GM21423 (cell line): ENCODE measurements at regions not wholly inside any gene's neighbourhood (a gene's known extent, or its start where the extent isn't known, plus 50 kb on each side); places are given as distances from the start of the nearest gene placed in this dataset.
"Not testable (repeated sequence)": the region's sequence is repeated elsewhere in the genome, so short reads cannot be mapped to it uniquely, and the experiment has no call there.

Experiments used
- ATAC-seq: cut with Tn5 transposase; IDR thresholded peaks from one replicate; pipeline ENCODE4 v1.9.1; 2021; ENCODE audit warnings: mild to moderate bottlenecking, moderate library complexity; ENCODE audit not compliant: unreplicated experiment

DNA sequence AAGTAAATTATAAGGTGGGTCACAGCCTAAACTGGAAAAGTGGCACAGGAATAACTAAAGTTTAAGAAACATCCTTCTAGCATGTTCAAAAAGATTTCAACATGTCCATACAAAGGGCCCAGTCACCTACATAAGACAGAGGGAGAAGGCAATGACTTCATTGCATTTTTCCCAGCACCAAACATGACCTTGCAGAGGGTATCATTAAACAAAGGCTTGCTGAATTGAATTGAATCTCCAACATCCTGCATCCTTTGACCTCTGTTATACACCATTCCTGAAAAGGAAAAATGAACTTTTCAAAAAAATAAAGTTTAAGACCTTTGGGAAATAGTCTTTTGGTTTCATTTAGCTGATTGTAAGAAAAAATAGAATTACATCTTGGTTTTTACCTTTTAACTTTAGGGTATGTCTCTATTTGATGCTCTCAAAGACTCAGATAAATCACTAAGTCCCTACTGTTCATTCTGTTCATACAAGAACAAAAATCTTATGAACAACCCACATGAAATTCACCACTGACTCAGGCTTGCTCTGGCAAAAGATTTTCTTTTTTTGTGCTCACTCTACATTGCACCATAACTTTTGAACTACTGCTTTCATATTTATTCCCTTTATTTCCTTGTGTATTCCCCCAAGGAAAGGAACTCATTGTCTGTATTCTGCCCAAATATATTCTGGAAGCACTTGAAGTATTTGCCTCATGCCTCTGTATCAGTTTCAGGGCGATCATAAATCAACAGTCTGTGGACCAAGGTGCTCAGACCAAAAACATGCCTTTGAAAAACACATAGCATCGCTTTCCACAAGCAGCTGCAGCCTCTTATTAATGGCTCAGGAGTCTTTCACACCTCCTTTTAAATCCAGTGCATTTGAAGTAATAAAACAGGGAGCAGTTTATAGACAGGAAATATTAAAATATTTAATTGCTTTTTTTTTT is 121.7 kb downstream of the DUSP6 start:
- ATAC-seq = no peak

DNA sequence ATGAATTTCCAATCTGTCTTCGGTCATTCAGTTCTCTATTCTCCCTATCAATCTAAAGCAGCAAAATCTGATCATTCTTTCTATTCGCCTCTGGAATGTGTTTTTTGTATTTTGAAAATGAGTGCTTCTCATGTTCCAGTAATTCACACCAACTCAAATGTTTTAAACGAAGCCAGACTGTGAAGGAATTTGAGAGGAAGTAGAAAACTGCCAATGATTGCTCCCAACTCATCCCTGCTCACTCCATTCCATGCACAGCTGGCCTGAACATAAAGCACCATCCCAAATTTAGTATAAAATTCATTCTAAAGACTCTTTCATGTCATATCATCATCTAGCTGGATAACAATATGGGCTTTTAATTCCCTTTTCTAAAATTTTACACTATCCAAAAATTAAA is 123.8 kb downstream of the DUSP6 start:
- no peak for ATAC-seq

DNA sequence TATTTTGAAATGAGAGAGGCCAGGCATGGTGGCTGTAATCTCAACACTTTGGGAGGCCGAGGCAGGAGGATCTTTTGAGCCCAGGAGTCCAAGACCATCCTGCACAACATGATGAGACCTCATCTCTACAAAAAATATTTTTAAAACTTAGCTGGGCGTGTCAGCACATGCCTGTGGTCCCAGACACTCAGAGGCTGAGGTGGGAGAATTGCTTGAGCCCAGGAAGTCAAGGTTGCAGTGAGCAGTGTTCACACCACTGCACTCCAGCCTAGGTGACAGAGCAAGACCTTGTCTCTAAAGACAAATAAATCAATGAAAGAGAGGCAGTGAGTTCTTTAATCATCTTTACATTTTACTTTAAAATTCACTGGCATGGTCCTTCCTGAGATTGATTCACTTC is 124.5 kb downstream of the DUSP6 start:
- ATAC-seq = no peak

DNA sequence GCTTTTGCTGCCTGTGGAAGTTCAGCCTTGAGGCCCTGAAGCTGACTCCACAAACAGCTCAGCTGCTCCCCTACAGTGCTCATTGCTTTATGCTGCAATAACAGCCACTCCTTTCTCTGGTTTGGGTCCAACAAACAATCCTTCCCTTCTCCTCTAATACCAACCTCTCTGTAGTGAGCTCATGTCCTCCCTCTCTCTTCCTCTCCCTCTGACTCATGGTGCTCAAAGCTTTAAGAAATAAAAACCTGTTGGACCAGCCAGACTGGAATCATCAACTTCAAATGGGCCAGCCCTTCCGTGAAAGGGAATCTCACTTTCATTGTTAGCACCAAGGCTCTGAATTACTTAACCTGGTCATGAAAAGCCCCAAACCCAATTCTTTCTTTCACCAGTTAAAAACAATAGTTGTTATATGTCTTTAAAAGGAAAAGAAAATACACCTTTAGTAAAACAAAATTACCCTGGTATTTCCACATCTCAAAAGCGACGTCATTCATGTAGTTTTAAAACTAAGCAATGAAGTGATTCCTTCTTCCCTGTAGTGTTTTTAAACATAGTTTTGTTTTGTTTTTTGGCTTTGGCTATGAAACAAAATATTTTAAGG is 126.4 kb downstream of the DUSP6 start:
- no peak for ATAC-seq

DNA sequence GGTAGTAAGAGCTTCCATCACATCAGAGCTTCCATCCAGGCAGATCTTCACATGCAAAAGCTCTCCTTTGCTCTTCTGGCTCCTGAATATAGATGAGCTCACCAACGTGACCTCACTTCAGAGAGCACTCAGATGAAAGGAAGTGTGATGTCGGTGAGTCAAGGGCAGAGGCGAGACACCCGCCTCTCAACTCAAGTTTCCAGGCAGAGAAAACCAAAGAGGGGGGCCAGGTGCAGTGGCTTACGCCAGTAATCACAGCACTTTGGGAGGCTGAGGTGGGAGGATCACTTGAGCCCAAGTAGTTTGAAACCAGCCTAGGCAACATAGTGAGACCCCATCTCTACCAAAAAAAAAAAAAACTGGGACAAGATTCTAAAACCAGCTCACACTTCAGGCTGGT is 126.9 kb downstream of the DUSP6 start:
- no peak for ATAC-seq

DNA sequence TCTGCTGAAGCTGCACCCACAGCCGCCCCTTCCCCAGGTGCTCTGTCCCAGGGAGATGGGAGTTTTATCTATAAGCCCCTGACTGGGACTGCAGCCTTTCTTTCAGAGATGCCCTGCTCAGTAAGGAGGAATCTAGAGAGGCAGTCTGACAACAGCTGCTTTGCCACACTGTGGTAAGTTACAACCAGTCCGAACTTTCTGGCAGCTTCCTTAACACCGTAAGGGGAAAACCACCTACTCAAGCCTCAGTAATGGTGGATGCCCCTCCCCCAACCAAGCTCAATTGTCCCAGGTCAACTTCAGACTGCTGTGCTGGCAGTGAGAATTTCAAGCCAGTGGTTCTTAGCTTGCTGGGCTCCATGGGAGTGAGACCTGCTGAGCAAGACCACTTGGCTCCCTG is 129.7 kb downstream of the DUSP6 start:
- ATAC-seq = not testable (repeated sequence)

DNA sequence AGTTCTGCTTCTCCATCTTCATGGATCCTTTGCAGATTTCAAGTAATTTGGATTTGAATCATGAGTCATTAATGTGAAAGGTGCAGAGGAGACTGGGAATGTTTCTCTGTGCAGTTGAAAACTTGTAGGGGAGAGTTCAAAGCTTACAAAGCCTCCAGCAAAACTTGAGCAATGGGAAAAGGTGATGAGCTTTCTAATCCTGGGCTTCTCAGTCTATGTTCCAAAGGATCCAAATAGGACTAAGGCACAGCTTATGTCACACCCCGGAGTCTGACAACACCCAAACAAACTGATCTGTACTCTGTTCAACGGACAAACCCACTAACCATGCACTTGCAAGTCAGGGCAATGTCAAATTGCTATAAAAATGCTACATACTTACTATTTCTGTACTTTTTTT is 134.8 kb downstream of the DUSP6 start:
- no peak for ATAC-seq

DNA sequence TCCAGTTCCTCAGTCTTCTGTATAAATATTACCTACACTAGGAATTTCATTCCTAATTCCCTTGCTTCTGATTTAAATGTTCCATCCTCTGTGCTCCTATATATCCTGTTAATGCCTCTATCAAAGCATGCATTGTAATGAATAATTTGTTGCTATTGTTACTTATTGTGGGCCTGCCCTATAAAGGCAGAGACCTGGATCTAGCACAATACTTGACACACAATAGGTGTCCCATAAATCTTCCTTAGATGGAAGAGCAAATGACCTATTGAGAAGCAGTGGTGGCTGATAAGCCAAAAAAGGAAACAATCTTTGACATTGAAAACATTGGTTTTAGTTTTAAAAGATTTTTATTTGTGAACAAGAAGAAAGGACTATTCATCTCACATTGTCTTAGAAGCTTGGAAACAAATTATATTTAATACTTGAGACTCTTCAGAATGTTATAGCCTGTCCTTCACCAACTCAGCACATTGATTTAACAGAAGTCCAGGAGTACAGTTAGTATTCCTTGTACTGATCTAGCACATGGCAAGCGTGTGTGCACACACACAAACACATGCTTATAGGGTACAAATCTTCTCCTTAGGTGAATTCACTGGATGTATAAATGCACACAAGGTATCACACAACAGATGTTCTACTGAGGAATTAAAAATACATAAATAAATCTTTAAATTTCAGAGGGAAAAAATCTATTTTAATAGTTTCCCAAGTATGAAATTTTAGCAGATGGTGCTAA is 135.9 kb downstream of the DUSP6 start:
- ATAC-seq = no peak

DNA sequence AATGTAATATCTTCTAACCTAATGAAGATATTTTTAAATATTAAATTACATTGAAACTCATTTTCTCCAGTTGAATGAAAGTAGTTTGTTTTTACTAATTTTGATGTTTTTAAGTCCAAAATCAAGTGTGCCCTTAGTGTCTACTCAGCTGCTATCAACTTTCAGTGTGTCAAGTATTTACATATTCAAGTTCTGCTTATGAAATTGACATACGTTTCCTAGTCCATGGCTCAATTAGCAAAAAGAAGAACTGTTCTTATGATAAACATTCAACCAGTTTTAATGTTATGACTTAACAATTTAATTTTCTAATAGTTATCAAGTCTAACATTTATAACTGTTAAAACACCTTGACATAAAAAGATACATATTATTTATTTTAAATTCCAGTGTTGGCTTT is 137.1 kb downstream of the DUSP6 start:
- ATAC-seq = no peak

DNA sequence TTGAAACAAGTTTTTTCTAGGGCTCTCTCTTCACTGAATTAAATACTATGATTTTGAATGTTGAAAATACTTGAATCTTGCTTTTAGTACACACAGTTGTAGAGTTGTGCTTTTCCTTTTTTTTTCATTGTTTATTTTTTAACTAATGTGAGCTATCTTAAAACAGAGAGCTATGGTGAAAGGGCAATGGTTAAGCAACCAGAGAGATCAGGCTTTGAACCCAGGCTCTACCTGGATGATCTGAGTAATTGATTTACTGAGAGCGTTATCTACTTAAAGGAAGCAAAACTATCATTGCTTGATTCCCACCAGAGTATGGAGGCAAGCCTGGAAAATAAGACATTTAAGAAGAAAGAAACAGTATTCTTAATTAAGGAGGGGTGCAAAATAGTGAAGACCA is 138.6 kb downstream of the DUSP6 start:
- no peak for ATAC-seq

DNA sequence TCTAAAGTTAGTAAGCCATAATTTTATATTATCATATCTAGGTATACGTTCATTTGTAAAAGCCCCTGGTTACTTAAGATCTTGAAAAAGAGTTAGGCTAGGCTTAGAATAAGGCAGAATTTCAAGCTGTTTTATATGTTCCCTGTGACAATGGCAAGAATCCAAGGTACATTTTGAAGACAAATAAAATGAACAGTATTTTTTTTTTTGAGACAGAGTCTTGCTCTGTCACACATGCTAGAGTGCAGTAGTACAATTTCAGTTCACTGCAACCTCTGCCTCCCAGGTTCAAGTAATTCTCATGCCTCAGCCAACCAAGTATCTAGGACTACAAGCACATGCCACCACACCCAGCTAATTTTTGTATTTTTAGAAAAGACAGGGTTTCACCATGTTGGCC is 139.2 kb downstream of the DUSP6 start:
- ATAC-seq = no peak

DNA sequence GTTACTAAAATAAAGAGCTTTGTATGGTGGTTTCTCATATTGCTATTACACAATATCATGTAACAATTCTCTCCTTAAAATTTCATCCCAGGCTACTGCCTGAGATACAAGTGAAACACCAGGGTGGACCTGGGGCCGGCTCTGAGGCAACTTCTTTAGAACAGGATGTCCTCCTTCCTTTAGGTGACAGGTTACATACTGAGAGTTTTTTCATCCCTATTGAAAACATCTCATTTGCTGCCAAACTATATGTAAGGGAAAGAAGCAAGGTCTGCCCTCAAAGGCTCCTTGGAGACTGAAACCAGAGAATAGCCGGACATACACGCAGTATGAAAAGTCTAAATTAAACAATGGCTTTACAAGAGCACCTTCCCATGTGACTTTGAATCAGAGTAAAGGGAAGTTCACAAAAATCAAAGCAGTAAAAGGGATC is 139.9 kb downstream of the DUSP6 start:
- ATAC-seq = no peak

DNA sequence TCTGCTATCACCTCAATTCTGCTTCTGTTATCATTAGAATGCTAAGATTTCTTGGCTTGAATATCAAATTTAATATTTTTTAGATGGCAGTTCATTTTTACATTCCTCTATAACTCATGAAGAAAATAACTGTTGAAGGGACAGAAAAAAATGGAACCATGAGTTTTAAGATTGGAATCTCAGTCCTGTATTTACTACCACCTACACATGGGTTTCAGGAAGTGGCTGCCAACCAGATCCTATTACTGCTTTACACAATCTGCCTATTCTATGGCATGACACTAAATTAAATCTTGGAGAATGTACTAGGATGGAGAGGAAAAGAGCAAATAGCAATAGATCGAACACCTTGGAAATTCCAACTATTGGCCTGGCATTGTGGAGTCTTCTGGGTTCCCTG is 140.8 kb downstream of the DUSP6 start:
- ATAC-seq = no peak

DNA sequence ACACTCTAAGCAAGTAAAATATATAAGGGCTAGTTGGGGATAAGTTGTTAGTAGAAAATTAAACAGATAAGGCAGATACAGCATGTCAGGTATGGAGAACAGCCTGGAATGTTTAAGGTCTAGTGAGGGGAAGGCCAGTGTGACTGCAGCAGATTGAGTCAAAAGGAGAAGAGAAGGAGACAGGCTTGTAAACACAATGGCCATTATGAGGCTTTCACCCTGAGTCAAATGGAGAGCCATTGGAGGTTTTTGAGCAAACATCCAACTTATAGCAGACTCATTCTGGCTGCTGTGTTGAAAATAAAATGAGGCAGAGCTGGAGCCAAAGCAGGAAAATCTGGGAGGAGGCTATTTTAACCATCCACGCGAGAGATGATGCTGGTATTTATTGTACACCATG is 142.0 kb downstream of the DUSP6 start:
- ATAC-seq = no peak

DNA sequence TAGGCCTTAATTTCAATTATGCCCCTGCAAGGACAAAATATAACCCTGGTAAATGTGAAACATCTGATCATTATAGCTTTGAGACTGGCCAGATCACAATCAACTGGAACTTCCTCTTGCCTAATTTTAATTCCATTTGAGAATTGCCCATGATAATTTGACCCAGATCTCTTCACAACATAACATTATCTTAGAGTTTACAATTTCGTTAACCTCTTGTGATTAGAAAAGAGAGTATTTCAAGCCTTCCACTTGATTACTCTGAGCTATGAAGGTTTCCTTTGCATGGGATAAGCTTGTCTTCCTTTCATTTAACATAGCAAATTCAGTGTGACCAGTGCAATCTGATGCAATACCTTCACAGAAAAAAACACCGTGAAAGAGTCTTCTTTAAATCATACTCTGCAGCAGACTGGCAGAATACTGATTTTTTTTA is 143.6 kb downstream of the DUSP6 start:
- ATAC-seq = no peak

DNA sequence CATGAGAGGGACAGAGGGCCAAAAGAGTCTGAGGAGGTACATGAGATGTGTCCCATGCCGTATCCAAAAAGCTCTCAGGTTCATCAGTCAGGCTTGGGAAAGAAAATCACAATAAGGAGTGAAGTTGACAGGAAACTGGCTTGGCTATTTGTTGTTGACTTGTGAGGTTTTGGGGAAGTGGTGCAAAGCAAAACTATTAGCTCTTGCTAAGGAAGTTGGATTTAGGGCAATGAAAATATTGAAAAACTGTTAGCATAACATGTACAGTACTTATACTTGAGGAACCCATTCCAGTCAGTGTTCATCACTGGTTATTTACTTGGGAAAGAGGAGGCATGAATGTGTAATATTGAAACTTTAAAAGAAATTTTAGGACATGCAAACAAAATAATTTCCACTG is 145.9 kb downstream of the DUSP6 start:
- no peak for ATAC-seq

DNA sequence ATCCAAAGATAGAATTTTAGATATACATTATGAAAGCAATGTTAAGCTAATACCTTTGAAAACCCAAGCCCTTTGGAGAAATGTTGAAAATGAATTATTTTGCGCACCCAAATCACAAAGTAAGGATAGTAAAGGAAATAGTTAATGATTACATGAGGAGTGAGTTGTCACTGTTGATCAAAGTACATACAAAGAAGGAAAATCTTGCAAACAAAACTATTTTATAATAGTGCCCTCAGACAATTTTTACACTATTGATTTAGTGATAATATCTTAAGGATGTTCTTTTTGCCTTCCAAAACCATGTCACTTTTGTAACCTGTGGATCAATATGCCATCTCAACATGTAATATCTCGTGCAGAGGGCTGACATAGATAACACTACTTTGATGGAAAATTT is 146.8 kb downstream of the DUSP6 start:
- no peak for ATAC-seq

DNA sequence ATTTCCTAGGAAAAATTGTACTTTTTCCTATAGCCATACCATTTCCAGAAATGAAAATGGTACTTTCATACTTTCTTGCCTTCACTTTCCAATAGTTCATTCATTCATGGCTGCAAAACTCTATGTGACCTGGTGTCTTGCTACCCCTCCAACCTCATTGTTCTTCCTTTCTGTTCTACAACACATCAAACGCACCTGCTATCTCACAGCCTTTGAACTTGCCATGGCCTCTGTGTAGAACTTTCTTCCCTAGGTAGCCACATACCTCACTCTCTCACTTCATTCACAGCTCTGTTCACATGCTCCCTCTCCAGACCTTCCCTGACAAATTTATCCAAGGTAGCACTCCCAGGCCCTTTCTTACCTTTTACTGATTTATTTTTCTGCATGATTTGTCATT is 149.2 kb downstream of the DUSP6 start:
- no peak for ATAC-seq

DNA sequence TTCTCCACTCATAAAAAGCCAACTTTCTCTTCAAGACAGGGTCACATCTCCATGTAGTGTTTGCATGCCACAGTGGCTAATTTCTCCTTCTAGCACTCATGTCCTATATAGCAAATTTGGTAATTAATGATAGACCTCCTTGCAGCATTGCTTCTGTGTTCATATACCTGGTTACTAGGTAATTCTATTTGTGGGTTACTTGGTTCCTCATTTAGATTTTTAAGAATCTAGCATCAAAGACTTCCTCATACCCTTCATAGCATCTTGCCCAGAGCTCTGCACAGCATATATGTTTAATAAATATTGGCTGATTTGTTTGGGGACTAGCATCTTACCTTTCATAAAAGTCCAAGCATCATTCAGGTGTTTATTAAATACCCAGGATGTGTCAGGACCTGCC is 152.1 kb downstream of the DUSP6 start:
- ATAC-seq = no peak

DNA sequence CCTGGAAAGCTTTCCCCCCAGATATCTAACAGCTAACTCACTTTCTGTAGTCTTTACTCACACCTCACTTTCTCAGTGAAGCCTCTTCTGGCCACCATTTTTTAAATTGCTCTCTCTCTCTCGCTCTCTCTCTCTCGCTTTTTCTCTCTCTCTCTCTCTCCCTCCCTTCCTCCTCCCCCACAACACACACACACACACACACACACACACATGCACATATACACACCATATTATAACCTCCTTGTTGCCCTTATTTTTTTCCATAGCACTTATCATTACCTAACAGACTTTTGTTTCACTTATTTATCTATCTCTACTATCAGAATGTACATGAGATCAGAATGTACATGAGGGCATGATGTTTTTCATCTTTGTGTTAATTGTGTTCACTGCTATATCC is 156.8 kb downstream of the DUSP6 start:
- no peak for ATAC-seq

DNA sequence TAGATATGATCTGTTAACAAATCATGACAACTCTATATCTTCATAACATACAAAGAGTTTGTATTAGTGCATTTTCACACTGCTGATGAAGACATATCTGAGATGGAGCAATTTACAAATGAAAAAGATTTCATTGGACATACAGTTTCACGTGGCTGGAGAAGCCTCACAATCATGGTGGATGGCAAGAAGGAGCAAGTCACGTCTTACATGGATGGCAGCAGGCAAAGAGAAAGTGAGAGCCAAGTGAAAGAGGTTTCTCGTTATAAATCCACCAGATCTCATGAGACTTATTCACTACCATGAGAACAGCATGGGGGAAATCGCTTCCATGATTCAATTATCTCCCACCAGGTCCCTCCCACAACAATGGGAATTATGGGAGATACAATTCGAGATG is 157.6 kb downstream of the DUSP6 start:
- no peak for ATAC-seq

DNA sequence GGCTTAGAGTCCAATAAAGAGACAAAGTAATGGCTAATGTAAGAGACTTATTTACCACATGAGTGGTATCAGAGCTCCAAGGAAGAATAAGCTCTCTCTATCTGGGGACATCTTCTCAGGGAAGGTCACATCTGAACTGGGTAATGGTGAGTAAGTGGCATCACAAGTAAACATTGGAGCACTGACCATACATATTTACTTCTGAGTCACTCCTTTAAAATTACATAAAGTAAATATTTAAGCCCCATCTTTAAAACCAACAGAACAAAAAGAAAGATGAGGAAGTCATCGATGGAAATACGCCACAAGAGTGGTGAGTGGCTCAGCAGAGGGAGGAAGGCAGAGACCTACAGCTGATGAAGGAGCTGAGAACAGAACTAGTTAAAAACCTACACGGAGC is 159.9 kb downstream of the DUSP6 start:
- ATAC-seq = no peak
